SH-SY5Y (cell line): ENCODE measurements at regions not wholly inside any gene's neighbourhood (a gene's known extent, or its start where the extent isn't known, plus 50 kb on each side); places are given as distances from the start of the nearest gene placed in this dataset.

Experiments used
- GATA2 ChIP-seq: IDR thresholded peaks from 2 replicates; pipeline ENCODE4 v1.6.1; 2011; ENCODE audit warnings: mild to moderate bottlenecking, low read depth, low read length
- GATA3 ChIP-seq: IDR thresholded peaks from 2 replicates; pipeline ENCODE4 v1.6.1; 2011; ENCODE audit warnings: low read depth, mild to moderate bottlenecking, low read length, moderate library complexity

GRCh38 chr3:159765030-159765859 is 223.4 kb upstream of the IL12A start:
- no peak for TF ChIP-seq GATA2
- TF ChIP-seq GATA3, result no peak
